OCI-LY7 (cell line): ENCODE measurements at regions not wholly inside any gene's neighbourhood (a gene's known extent, or its start where the extent isn't known, plus 50 kb on each side); places are given as distances from the start of the nearest gene placed in this dataset.

Source experiments
- BruUV-seq: library from RNA; stranded (reverse); fragments of 400-500 nt; replicated peaks from 2 replicates; lab custom pipeline; 2021; lab: Mats Ljungman, UMichigan
- CTCF ChIA-PET: fragments of 300-600 bp; sonication (Branson Sonifier 250); formaldehyde crosslinking; loops from one replicate; lab custom pipeline; 2022; ENCODE audit warnings: antibody characterized with exemption; ENCODE audit not compliant: unreplicated experiment; lab: Charles Lee
- POLR2A ChIA-PET: fragments of 300-600 bp; sonication (Branson Sonifier 250); formaldehyde crosslinking; loops from one replicate; lab custom pipeline; 2022; ENCODE audit warnings: antibody characterized with exemption; lab: Charles Lee
- DNase-seq: peaks from one replicate; pipeline ENCODE4 v3.0.0-alpha.2; 2015; ENCODE audit warnings: low spot score
- H2AFZ ChIP-seq: fragments of 200-600 bp; sonication (generic), shearing (Covaris generic); 2 replicates; pipeline ENCODE4 v1.6.1; 2014; ENCODE audit warnings: mild to moderate bottlenecking, antibody characterized with exemption, low read length, moderate library complexity
- H3K27ac ChIP-seq: fragments of 200-600 bp; sonication (generic); 2 replicates; pipeline ENCODE4 v1.5.1; 2014; ENCODE audit warnings: mixed run types, low read depth, mild to moderate bottlenecking, moderate library complexity, low read length, inconsistent platforms; ENCODE audit not compliant: poor library complexity, severe bottlenecking
- H3K36me3 ChIP-seq: fragments of 200-600 bp; sonication (generic); 2 replicates; pipeline ENCODE4 v1.6.1; 2014; ENCODE audit warnings: mild to moderate bottlenecking, antibody characterized with exemption, low read length, moderate library complexity, mixed read lengths; ENCODE audit not compliant: insufficient read depth
- H3K4me1 ChIP-seq: fragments of 200-600 bp; sonication (generic); 2 replicates; pipeline ENCODE4 v1.5.1; 2014; ENCODE audit warnings: mild to moderate bottlenecking, low read length; ENCODE audit not compliant: insufficient read depth, poor library complexity, severe bottlenecking
- H3K4me2 ChIP-seq: fragments of 200-600 bp; sonication (generic); 2 replicates; pipeline ENCODE4 v1.6.1; 2014; ENCODE audit warnings: mild to moderate bottlenecking, low read length
- H3K4me3 ChIP-seq: fragments of 200-600 bp; sonication (generic); 2 replicates; pipeline ENCODE4 v1.5.1; 2014; ENCODE audit warnings: mild to moderate bottlenecking, low read depth, low read length; ENCODE audit not compliant: poor library complexity, severe bottlenecking
- H3K79me2 ChIP-seq: fragments of 200-600 bp; sonication (generic); 2 replicates; pipeline ENCODE4 v1.6.1; 2016; ENCODE audit warnings: low read depth, mild to moderate bottlenecking, low read length, moderate library complexity, mixed read lengths; ENCODE audit not compliant: insufficient read depth
- H3K9me2 ChIP-seq: fragments of 200-600 bp; sonication (generic); 2 replicates; pipeline ENCODE4 v1.6.1; 2016; ENCODE audit warnings: mild to moderate bottlenecking, low read length, mixed read lengths; ENCODE audit not compliant: insufficient read depth
- H3K9me3 ChIP-seq: fragments of 200-600 bp; sonication (generic); 2 replicates; pipeline ENCODE4 v1.6.1; 2014; ENCODE audit warnings: mild to moderate bottlenecking, mixed run types, low read length, mixed read lengths
- H4K20me1 ChIP-seq: fragments of 200-600 bp; sonication (generic); 2 replicates; pipeline ENCODE4 v1.6.1; 2014; ENCODE audit warnings: mild to moderate bottlenecking, antibody characterized with exemption, low read length, moderate library complexity, mixed read lengths; ENCODE audit not compliant: insufficient read depth
- EZH2phosphoT487 ChIP-seq: fragments of 200-600 bp; sonication (generic); IDR thresholded peaks from 2 replicates; pipeline ENCODE4 v1.6.1; 2018; ENCODE audit warnings: low read depth, borderline replicate concordance, mild to moderate bottlenecking, mixed run types, antibody characterized with exemption, low read length, moderate library complexity, mixed read lengths
- intact Hi-C: fragments of 100-400 bp; cut with micrococcal nuclease; formaldehyde crosslinking; loops from one replicate; pipeline ENCODE4 v1.10.0; 2022; ENCODE audit not compliant: unreplicated experiment
- TF ChIP-seq, protein P1 (sequence below): fragments of 200-600 bp; sonication (generic); conservative IDR thresholded peaks from 2 replicates; pipeline ENCODE4 v1.5.1; 2014; ENCODE audit warnings: mild to moderate bottlenecking, antibody characterized with exemption, low read length, moderate library complexity, mixed read lengths

DNA sequence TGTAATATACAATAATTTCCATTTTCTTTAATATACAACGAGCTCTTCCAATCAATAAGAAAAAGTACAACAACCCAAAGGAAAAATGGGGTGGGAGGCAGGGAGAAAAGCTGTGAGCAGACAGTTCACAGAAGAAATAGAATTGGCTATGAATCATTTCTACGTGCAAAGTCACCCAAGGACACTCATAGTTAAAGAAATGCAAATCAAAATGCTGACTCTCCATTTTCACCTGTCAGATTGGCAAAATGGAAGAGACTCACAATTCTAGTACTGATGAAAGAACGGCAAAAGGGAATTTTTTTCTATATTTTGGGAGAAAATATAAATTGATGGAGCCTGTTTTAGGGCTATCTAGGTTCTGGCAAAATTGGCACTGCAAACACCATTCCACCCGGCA is 116.3 kb upstream of the MEF2A start:
- ChIA-PET CTCF (no interaction called here), POLR2A (interaction anchor here (0.7 kb wide), 1 partner anchor 8 kb away, joined by 3 read pairs; no protein-coding TSS in a partner anchor)
- H3K36me3 ChIP-seq, result no peaks in the 10 kb centered on the region
- H3K79me2 ChIP-seq, result no peaks in the 10 kb centered on the region
- no peak overlapping the region for H3K27ac ChIP-seq
- H3K4me3 ChIP-seq, result no peak overlapping the region
- no peak overlapping the region for H3K4me2 ChIP-seq
- no peak overlapping the region for H2AFZ ChIP-seq
- H3K4me1 ChIP-seq, result no peaks in the 10 kb centered on the region
- TF ChIP-seq, protein P1, sequence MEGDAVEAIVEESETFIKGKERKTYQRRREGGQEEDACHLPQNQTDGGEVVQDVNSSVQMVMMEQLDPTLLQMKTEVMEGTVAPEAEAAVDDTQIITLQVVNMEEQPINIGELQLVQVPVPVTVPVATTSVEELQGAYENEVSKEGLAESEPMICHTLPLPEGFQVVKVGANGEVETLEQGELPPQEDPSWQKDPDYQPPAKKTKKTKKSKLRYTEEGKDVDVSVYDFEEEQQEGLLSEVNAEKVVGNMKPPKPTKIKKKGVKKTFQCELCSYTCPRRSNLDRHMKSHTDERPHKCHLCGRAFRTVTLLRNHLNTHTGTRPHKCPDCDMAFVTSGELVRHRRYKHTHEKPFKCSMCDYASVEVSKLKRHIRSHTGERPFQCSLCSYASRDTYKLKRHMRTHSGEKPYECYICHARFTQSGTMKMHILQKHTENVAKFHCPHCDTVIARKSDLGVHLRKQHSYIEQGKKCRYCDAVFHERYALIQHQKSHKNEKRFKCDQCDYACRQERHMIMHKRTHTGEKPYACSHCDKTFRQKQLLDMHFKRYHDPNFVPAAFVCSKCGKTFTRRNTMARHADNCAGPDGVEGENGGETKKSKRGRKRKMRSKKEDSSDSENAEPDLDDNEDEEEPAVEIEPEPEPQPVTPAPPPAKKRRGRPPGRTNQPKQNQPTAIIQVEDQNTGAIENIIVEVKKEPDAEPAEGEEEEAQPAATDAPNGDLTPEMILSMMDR, result no peak
- no peak for TF ChIP-seq EZH2phosphoT487
- H4K20me1 ChIP-seq, result no peaks in the 10 kb centered on the region
- BruUV-seq, result no TSS peak
- no peaks in the 10 kb centered on the region for H3K9me3 ChIP-seq
- H3K9me2 ChIP-seq, result no peaks in the 10 kb centered on the region
- no peak for DNase-seq
- intact Hi-C loops, result no loop called here

DNA sequence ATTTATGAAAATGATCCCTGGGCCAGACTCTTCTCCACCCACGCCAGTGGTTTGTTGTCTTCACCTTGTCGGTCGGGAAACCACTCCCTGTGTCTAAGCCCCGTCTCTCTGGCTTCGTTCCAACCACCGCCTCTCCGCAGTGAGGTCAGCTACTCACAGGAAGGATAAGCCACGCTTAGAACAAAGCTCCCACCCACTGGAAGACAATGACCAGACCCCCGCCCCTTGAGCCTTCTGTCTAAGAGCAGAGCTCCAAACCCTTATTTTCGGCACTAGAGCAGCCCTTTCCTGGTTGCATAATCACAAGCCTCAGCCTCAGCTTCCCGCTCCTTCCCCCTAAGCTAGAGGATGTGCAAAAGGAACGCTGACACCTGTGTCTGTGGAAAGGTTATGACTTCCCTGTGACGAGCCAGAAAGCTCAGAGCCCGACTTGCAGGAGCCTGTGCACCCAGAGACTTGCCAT is 114.9 kb upstream of the MEF2A start:
- no peak for DNase-seq
- no peaks in the 10 kb centered on the region for H3K4me1 ChIP-seq
- CTCF ChIA-PET, result no interaction called here

DNA sequence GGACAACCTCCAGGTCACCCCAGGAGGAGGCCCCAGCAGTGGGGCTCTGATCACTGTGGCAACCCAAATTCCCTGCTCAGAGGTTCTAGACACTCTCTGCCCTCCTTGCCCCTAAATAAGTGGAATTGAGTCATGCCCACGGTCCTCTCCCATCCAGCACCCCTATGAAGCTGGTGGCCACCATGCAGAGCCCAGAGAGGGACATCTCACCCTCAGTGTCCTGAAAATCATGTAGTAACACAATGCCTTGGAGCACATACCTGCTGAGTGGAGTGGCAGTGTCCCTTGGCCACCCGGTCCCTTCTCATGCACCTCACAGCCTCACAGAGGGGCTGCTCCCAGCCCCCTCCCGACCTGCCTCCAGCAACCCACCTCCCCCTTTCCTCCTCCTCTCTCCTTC is 114.3 kb upstream of the MEF2A start:
- Histone ChIP-seq H4K20me1 (no peaks in the 10 kb centered on the region), H3K4me1 (no peaks in the 10 kb centered on the region), H3K79me2 (no peaks in the 10 kb centered on the region), H3K4me3 (no peak overlapping the region), H3K36me3 (no peaks in the 10 kb centered on the region), H3K27ac (no peak overlapping the region), H2AFZ (no peak overlapping the region), H3K9me2 (no peaks in the 10 kb centered on the region), H3K4me2 (no peak overlapping the region), H3K9me3 (no peaks in the 10 kb centered on the region)
- no peak for DNase-seq
- BruUV-seq, result no TSS peak
- intact Hi-C loops, result no loop called here
- TF ChIP-seq EZH2phosphoT487, result no peak
- TF ChIP-seq, protein P1, result no peak
- POLR2A ChIA-PET, result interaction anchor here (0.8 kb wide), 1 partner anchor 721 kb away, joined by 3 read pairs; no protein-coding TSS in a partner anchor
- CTCF ChIA-PET, result no interaction called here

More for the DNA sequence above, 114.9 kb upstream of the MEF2A start:
- H3K9me2 ChIP-seq, result no peaks in the 10 kb centered on the region
- no peaks in the 10 kb centered on the region for H3K79me2 ChIP-seq
- H3K4me3 ChIP-seq, result no peak overlapping the region
- no peaks in the 10 kb centered on the region for H3K9me3 ChIP-seq
- H4K20me1 ChIP-seq, result no peaks in the 10 kb centered on the region
- no peak overlapping the region for H2AFZ ChIP-seq
- intact Hi-C loops, result no loop called here
- H3K4me2 ChIP-seq, result no peak overlapping the region
- TF ChIP-seq, protein P1, result no peak
- no peak overlapping the region for H3K27ac ChIP-seq
- no peaks in the 10 kb centered on the region for H3K36me3 ChIP-seq
- POLR2A ChIA-PET, result interaction anchor here (0.8 kb wide), 1 partner anchor 722 kb away, joined by 3 read pairs; no protein-coding TSS in a partner anchor
- BruUV-seq, result no TSS peak
